ENCODE measurements at regions not wholly inside any gene's neighbourhood (a gene's known extent, or its start where the extent isn't known, plus 50 kb on each side); places are given as distances from the start of the nearest gene placed in this dataset.

- no peak for TF ChIP-seq ZNF280D (CRISPR knock-in tag; IDR thresholded peaks at IDR 0.05)
- no peak for TF ChIP-seq KDM5B (CRISPR knock-in tag; IDR thresholded peaks at IDR 0.05; ENCODE audit: borderline replicate concordance)
- TF ChIP-seq TBP (CRISPR knock-in tag; IDR thresholded peaks at IDR 0.05), result no peak
- no peak for TF ChIP-seq ATM (IDR thresholded peaks at IDR 0.05; ENCODE audit: borderline replicate concordance)
- 0 out of 2 replicates have a peak, but pooled peaks have one; percentile 37 for TF ChIP-seq ZNF318 (CRISPR knock-in tag; IDR thresholded peaks at IDR 0.05)
- TF ChIP-seq SMARCE1 (IDR thresholded peaks at IDR 0.05; ENCODE audit: borderline replicate concordance), result no peak
- peak; percentile 19; the same call in 1 of the 2 replicates for TF ChIP-seq RXRA (CRISPR knock-in tag; IDR thresholded peaks at IDR 0.05)
- no peak; the same call in 1 of the 2 replicates for TF ChIP-seq STAT6 (CRISPR knock-in tag; IDR thresholded peaks at IDR 0.05; ENCODE audit: borderline replicate concordance)
- TF ChIP-seq POLR2AphosphoS2 (IDR thresholded peaks at IDR 0.05; ENCODE audit: low read depth, low read length), result no peak
- TF ChIP-seq SALL1 (CRISPR knock-in tag; IDR thresholded peaks at IDR 0.05), result peak; percentile 83
- peak; percentile 44 for TF ChIP-seq MTA1 (CRISPR knock-in tag; IDR thresholded peaks at IDR 0.05; ENCODE audit: borderline replicate concordance)
- no peak for TF ChIP-seq ATF6 (CRISPR knock-in tag; conservative IDR thresholded peaks at IDR 0.05)
Measured at GRCh38 chr1:25168193-25169071, 63.9 kb downstream of the SYF2 start (continued).

All from HepG2 (cell line).